Right atrium auricular region (tissue), 2 donors: ENCODE measurements at regions not wholly inside any gene's neighbourhood (a gene's known extent, or its start where the extent isn't known, plus 50 kb on each side); places are given as distances from the start of the nearest gene placed in this dataset.

ENCODE experiments used
- DNase-seq: peaks from one replicate; pipeline ENCODE4 v3.0.0-alpha.2; 2019; ENCODE audit warnings: low spot score
- H3K27ac ChIP-seq, 2 donors: fragments of 200-600 bp; sonication (generic); 1 replicate in 1 of 2; 2 replicates in 1 of 2; pipeline ENCODE4 v1.5.1; 2016 to 2019
- H3K27me3 ChIP-seq, 2 donors: fragments of 200-600 bp; sonication (generic); one replicate each; pipeline versions ENCODE4 v1.5.1 to v1.6.0; 2017 to 2019
- H3K36me3 ChIP-seq: fragments of 200-600 bp; sonication (generic); one replicate; pipeline ENCODE4 v1.5.1; 2016
- H3K4me1 ChIP-seq, 2 donors: fragments of 200-600 bp; sonication (generic); one replicate each; pipeline versions ENCODE4 v1.5.1 to v1.6.0; 2017 to 2019
- H3K4me3 ChIP-seq, 2 donors: fragments of 200-600 bp; sonication (generic); 1 replicate in 1 of 2; 2 replicates in 1 of 2; pipeline ENCODE4 v1.5.1; 2017 to 2019; ENCODE audit warnings: mild to moderate bottlenecking in 1 of 2, moderate library complexity in 1 of 2
- H3K9me3 ChIP-seq, 2 donors: fragments of 200-600 bp; sonication (generic); one replicate each; pipeline ENCODE4 v1.5.1; 2019
- TF ChIP-seq, protein P1 (sequence below), 2 donors: fragments of 200-600 bp; sonication (generic); IDR thresholded peaks; one replicate each; pipeline ENCODE4 v1.5.1; 2019; ENCODE audit warnings: antibody characterized with exemption in 2 of 2

DNA sequence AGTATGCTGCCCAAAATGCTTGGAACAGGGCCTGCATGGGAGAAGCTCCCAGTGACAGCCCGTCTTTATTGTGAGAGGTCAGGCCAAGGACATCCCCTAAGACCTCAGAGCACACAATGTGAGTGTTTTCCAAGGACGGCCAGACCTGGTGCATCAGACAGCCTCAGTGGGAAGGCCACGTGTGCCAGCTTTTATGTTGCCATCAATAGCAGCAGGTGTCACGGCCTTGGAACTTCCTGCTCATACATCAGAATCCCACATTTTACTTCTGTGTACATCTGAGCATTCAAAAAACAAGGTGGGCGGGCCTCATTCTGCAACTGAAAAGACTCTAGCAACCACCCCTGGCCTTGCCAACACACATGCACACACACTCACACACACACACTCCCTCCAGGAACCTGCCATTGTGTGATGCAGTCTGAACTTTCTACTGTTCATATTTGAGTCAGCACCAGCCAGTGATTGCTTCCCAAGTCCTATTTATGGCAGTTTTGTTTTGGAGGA lies 753.1 kb upstream of the TBX3 start:
- Histone ChIP-seq H3K27me3 (no peaks in the 10 kb centered on the region), H3K4me1 (peaks cover 0 to 12% of the 10 kb centered on the region in 2 donors), H3K36me3 (no peaks in the 10 kb centered on the region), H3K27ac (peak overlapping the region in 1 of 2 donors; percentile 21), H3K9me3 (no peaks in the 10 kb centered on the region), H3K4me3 (no peak overlapping the region)
- TF ChIP-seq, protein P1, sequence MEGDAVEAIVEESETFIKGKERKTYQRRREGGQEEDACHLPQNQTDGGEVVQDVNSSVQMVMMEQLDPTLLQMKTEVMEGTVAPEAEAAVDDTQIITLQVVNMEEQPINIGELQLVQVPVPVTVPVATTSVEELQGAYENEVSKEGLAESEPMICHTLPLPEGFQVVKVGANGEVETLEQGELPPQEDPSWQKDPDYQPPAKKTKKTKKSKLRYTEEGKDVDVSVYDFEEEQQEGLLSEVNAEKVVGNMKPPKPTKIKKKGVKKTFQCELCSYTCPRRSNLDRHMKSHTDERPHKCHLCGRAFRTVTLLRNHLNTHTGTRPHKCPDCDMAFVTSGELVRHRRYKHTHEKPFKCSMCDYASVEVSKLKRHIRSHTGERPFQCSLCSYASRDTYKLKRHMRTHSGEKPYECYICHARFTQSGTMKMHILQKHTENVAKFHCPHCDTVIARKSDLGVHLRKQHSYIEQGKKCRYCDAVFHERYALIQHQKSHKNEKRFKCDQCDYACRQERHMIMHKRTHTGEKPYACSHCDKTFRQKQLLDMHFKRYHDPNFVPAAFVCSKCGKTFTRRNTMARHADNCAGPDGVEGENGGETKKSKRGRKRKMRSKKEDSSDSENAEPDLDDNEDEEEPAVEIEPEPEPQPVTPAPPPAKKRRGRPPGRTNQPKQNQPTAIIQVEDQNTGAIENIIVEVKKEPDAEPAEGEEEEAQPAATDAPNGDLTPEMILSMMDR (IDR thresholded peaks at IDR 0.05) = no peak
- no peak for DNase-seq

DNA sequence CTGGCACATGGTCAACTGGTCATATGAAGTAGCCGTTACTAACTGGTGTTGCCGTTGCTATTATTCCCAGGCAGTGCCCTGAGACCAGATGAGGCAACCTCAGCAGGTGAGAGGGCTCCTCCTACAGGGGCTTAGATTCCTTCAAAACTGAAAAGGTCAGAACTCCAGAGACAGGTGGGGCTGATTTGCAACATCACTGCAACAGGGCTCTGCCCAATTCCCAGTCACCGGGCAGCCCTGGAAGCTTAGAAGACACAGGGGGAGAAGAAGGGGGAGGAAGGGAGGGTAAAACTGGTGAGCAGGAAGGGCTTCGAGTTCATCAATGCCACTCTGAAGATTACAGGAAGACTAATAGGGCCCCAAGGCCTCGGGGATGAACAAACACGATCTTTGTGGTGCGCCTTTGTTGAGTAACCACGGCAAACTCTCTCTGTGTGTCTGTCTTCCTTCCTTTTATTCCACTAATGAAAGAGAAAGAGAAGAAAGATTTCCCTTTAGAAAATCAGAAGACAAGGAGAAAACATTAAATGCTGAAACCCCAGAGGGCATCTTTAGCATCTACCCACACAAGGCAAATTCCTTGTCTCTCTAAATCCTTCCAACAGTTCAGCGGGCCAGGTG lies 749.1 kb upstream of the TBX3 start:
- no peak for DNase-seq
- Histone ChIP-seq H3K27ac (no peak overlapping the region), H3K4me3 (no peak overlapping the region), H3K27me3 (no peaks in the 10 kb centered on the region), H3K9me3 (no peaks in the 10 kb centered on the region), H3K36me3 (no peaks in the 10 kb centered on the region), H3K4me1 (no peaks in the 10 kb centered on the region)
- TF ChIP-seq, protein P1 (IDR thresholded peaks at IDR 0.05) = no peak

DNA sequence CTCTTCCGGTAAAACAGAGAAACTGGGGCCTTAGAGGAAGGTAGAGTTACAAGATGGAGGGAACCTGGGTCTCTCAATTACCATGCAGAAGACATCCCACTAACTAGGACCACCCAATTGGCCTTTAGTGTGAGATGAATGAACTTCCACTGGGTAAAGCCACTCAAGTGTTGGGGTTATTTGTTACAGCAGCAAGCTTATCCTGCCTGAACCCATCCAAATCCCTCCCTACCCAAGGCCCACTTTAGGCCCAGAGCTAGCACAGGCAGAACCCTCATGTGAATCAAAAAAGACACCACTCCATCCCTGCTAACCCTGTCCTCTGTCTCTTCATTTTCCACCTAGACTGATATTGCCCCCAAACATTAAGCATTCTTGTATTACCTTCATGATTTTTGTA lies 746.7 kb upstream of the TBX3 start:
- no peaks in the 10 kb centered on the region for H3K9me3 ChIP-seq
- TF ChIP-seq, protein P1 (IDR thresholded peaks at IDR 0.05) = no peak
- no peak overlapping the region for H3K4me3 ChIP-seq
- no peaks in the 10 kb centered on the region for H3K27me3 ChIP-seq
- no peak overlapping the region for H3K27ac ChIP-seq
- DNase-seq = no peak
- H3K4me1 ChIP-seq = no peaks in the 10 kb centered on the region
- H3K36me3 ChIP-seq = no peaks in the 10 kb centered on the region

DNA sequence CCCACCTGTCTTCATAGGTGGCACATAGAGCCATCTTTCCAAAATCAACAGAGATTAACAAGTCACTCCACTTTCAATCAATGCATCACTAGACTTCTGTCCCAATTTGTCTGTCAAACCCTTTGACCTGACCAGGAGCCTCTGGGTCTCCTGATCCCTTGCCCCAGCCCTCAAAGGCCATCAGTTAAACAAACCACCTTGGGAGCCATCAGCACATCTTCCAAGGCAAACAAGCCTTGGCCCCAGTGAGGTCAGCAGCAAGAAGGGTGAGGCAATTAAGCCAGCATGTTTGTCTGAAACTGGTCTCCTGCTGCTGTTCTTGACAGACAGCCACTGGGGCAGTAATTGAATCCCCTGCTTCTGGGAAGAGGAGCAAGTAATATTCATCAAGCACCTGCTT lies 742.8 kb upstream of the TBX3 start:
- Histone ChIP-seq H3K4me3 (no peak overlapping the region), H3K27ac (no peak overlapping the region), H3K27me3 (no peaks in the 10 kb centered on the region), H3K4me1 (no peaks in the 10 kb centered on the region), H3K9me3 (no peaks in the 10 kb centered on the region), H3K36me3 (no peaks in the 10 kb centered on the region)
- no peak for DNase-seq
- TF ChIP-seq, protein P1 (IDR thresholded peaks at IDR 0.05) = no peak

DNA sequence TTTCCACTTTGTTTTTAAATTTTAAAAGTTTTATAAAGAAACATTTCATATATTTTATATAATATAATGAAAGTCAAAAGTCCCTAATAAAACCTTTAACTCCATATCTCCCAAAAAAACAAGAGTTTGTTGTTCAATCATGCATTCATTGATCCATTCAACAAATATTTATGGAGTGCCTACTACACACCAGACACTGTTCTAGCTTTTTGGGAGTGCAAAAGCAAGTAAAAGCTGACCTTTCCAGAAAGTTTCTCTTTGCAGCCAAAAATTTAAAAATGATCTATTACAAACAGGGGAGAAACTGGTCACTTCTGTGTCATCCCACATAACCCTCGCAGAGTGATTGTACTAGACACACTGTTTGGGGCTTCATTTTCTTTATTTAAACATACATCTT lies 740.0 kb upstream of the TBX3 start:
- Histone ChIP-seq H3K27ac (no peak overlapping the region), H3K27me3 (no peaks in the 10 kb centered on the region), H3K36me3 (no peaks in the 10 kb centered on the region), H3K4me1 (no peaks in the 10 kb centered on the region), H3K4me3 (no peak overlapping the region), H3K9me3 (no peaks in the 10 kb centered on the region)
- DNase-seq = no peak
- TF ChIP-seq, protein P1 (IDR thresholded peaks at IDR 0.05) = no peak

DNA sequence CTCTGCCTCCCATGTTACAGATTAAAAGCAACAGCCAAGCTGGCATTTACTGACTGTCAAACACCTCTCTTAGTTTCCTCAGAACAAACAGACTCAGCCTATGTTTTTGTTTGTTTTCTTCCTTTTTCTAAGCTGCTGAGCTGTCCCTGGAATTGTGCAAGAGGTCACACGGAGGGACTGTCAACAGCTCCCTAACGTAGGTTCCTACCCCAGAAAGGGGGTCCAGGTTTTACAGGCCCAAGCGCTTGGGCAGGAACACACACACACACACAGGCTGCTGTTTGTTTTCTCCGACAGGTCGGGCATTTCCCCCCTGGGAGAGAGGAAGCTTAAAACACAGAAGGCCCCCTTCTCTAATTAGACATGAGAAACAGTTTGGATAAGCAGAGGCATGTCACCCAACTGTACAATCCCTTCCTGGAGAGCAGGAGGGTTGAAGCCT lies 739.6 kb upstream of the TBX3 start:
- Histone ChIP-seq H3K4me3 (no peak overlapping the region), H3K27ac (no peak overlapping the region), H3K27me3 (no peaks in the 10 kb centered on the region), H3K4me1 (no peaks in the 10 kb centered on the region), H3K36me3 (no peaks in the 10 kb centered on the region), H3K9me3 (no peaks in the 10 kb centered on the region)
- no peak for DNase-seq
- TF ChIP-seq, protein P1 (IDR thresholded peaks at IDR 0.05) = no peak
